Gastrocnemius medialis (tissue), 4 donors: ENCODE measurements at regions not wholly inside any gene's neighbourhood (a gene's known extent, or its start where the extent isn't known, plus 50 kb on each side); places are given as distances from the start of the nearest gene placed in this dataset.
"Not testable (repeated sequence)": the region's sequence is repeated elsewhere in the genome, so short reads cannot be mapped to it uniquely, and the experiment has no call there.

Experiments used
- CTCF ChIP-seq, 5 experiments: fragments of 450-650 bp in 3 of 5; fragments of 200-600 bp in 2 of 5; sonication (generic) in 2 of 5; IDR thresholded peaks in 4 of 5; conservative IDR thresholded peaks in 1 of 5; 1 replicate in 4 of 5; 2 replicates in 1 of 5; pipeline ENCODE4 v1.5.1; 2016 to 2019; ENCODE audit warnings: antibody characterized with exemption in 5 of 5, mild to moderate bottlenecking in 3 of 5, moderate library complexity in 3 of 5
- POLR2A ChIP-seq, 2 donors: fragments of 450-650 bp; IDR thresholded peaks; one replicate each; pipeline ENCODE4 v1.6.1; 2017; ENCODE audit warnings: antibody characterized with exemption in 2 of 2, mild to moderate bottlenecking in 2 of 2, moderate library complexity in 2 of 2

- TF ChIP-seq CTCF (IDR thresholded peaks at IDR 0.05 in 4 of 5, conservative IDR thresholded peaks at IDR 0.05 in 1 of 5); POLR2A (IDR thresholded peaks at IDR 0.05): not testable (repeated sequence)
Observed at GRCh38 chr11:25488176-25488575, 843.8 kb upstream of the ANO3 start.
